Fibroblast of the conjunctiva (primary cell): ENCODE measurements at regions not wholly inside any gene's neighbourhood (a gene's known extent, or its start where the extent isn't known, plus 50 kb on each side); places are given as distances from the start of the nearest gene placed in this dataset.
"Not testable (repeated sequence)": the region's sequence is repeated elsewhere in the genome, so short reads cannot be mapped to it uniquely, and the experiment has no call there.

Source experiments
- DNase-seq: peaks from one replicate; pipeline ENCODE4 v3.0.0-alpha.2; 2010; ENCODE audit warnings: low read depth

DNA sequence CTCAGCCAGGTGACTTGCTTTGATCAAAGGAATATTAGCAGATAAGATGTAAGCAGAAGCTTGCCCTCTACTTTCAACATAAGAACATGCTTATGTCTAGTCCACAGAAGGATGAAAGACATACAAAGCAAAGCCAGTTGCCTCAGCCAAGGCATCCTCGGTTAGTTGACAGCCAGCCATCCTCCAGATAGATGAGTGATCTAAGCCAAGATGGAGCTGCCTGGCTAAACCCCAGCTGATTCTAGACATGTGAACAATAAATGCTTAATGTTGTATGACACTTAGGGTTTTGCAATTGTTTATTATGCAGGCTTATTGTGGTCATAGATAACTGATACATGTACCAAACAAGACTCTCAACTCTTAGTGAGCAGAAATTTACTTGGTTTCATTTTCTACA lies 157.6 kb upstream of the TMTC2 start:
- no peak for DNase-seq

DNA sequence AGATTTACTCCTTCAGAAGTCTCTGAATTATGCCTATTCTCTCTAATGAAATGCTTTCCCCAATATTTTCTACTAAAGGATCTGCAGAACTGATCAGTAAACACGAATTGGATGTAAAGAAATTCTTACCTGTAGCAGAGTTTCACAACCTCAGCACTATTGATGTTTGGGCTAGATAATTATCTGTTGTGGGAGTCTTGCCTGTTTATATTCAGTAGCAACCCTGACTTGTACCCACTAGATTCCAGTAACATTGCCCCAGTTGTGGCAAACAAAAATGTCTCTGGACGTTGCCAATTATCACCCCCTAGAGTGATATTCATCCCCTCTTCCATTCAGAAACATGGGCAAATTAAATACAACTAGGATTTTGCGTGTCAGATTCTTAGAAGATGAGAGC lies 156.8 kb upstream of the TMTC2 start:
- DNase-seq: no peak

DNA sequence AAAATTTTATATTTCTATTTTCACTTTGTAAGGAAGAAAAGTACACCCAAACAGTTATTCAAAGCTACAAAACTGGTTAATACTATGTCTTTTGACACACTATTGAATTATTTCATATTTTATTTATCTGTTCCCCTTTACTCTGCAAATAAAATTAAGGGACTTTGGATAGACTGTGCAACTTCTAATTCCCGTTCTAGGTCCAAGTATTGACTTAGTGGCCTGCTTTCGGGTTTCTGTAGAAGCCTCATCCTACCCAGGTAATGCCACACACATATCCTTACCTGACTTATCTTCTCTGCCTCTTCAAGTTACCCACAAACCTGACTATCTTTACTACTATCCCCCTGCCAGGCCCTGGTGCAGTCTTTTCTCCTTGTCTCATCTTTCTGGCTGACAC lies 156.3 kb upstream of the TMTC2 start:
- DNase-seq: no peak

DNA sequence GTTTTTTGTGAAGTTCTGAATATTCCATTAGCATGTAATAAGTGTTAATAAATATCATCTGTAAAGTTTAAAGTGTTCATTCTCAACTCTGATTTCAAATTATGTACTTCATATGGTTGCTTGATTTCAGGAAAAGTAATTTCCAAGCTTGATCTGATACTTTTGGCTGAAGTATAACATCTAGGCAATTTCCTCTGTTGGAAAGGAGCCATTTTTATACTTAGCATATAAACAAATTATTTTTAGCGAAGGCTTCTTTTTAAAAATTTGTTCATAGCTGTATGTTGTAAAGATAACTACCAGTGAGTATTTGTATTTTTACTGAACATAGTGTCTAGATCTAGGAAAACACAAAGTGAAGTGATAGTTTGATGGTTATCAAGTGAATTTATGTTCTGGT lies 153.4 kb upstream of the TMTC2 start:
- DNase-seq: no peak

DNA sequence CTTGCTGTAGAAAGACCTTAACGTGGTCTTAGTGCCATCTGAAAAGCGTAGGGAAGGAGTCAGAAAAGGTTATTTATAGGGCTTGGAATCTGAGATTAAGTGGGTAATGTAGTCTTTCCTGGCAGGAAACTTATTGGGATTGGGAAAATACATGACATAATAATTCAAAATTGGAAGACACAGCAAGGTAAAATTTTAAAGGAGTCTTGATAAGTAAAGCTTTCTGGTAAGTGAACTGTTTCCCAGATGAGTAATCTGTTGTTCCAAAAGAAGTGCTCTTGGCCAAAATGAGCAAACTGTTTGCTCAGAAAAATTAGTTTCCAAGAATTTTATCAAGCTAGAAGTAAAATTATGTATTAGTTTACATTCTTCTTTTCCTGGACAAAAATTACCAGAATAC lies 149.3 kb upstream of the TMTC2 start:
- no peak for DNase-seq

DNA sequence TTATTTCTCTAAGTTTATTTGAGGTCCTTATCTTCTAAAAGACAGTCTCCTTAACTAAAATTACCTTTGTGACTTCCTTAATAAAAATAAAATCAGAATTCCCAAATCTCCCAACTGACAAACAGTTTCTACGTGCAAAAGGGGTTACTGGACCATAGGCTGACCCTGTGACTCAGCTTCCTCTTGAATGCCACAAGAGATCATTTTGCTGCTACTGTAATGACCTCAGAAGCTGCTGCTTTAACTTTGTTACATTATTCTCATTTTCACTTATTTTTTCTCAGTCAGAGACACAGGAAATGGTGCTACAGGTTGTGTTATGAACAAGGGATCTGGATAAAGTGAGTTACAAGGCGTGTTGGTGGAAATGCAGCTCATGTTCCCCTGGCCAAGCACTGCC lies 132.2 kb upstream of the TMTC2 start:
- DNase-seq: no peak

DNA sequence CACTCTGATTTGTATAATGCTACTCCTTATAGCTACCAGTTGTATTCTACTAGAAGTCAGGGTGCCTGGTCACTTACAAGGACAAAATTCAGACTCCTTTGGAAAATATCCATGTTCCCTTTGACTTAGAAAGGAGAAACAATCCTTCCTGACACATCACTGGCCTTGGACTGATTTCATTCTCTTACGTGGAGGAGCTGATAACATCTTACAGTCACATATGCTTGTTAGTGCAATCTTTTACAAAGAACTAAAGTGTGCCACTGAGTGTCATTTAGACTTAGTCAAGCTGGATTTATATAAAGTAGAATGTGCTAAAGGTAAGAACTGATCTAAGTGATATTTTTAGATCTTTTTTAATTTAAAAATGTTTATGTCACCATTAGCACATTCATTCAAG lies 131.0 kb upstream of the TMTC2 start:
- no peak for DNase-seq

DNA sequence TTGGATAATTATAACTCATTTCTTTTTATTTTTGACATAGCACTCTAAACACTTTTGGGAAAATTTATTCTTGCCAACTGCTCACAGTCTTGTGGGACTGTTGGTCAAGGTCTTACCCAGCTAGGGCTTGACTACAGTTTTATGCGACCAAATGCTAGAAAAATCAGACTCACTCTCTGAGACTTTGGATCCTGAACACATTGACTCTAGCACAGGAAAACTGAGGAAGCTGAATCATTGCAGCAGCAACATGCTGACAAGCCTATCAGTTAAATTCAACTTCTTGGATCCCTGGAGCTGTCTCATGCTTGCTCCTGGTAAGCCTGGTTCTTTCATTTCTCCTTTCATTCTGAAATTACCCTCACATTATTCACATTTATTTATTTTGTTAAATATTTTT lies 120.7 kb upstream of the TMTC2 start:
- no peak for DNase-seq

DNA sequence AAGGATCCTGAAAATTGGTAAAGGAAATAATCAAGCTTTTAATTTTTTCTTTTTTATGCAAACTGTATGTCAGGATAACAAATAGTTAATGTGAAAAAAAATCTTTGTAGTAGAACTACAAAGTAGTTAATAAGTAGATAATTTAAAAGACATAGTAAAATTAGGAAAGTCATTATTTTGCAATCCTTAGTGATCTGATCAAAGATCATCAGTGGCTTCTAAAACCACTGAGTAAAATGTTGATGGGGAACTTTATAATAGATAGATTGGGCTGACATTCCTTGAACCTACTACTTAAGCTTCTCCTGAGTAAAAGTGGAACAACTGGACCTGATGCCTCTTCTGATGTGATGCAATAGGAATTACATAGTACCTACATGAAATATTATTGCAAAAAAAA lies 119.0 kb upstream of the TMTC2 start:
- no peak for DNase-seq

DNA sequence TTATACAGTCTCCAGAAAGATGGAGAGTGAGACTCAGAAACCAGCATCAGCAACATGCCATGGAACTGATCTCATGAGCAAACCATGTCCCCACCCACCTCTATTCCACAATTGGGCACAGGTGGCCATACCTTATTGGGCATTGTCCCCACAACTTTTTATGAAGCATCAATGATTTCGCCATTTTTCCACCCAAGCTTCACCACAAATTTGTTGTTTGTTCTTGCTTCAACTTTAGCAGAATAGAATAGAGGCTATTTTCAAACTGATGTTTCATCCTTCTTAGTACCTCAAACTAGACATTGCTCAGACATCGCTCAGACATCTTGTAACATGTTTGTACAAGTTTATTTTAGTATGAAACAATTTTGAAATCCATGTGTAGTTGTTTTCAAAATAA lies 112.5 kb upstream of the TMTC2 start:
- DNase-seq: no peak

DNA sequence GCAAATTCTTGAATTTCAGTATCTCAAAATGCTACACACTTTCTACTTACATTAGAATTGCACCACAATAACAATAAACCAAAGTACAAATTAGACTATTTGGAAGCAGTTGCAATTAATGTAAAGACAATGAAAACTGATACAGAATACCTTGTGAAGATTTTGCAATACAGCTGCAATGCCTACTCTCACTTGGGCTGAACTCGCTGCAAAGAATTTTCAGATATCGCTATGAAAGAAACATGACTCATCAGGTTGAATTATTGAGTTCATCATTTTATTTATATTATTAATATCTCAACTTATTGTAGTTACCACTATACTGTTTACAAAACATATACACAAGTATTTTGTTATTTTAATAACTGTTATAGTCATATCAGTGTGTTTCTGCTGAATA lies 108.0 kb upstream of the TMTC2 start:
- DNase-seq: no peak

DNA sequence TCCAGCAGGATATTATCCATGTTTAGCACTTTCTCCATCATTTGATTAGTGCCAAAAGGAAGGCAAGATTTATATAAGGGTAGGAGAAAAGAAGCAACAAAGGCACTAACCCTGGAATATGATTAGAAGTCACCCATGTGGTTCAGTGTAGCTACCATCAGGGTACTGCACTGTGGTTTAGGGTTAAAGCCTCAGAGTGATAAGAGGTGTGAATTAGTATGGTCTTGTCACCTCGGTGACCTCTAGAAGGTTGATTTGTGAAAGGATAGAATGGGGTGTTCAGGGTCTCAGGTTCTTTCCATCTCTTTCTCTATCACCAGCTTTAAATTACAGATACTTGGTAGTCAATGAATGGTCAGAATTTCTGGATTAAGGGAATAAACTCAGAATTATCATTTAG lies 103.0 kb upstream of the TMTC2 start:
- no peak for DNase-seq

DNA sequence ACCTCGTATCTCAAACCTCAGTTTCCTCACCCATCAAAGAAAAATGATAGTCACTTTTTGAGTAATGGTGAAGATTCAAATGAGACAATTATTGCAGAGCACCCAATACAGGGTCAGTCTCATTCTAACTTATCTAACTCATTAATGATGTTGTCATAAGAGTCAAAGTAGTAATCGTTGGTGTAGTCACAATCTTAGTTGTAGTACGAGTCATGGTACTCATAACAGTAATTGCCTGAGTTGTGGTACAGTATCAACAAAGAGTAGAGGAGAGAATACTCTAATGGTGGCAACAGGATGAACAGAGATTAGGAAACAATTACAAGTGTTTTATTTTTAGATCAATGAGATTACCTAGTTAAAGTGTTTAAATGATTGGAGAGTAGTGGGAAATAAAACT lies 93.6 kb upstream of the TMTC2 start:
- no peak for DNase-seq

DNA sequence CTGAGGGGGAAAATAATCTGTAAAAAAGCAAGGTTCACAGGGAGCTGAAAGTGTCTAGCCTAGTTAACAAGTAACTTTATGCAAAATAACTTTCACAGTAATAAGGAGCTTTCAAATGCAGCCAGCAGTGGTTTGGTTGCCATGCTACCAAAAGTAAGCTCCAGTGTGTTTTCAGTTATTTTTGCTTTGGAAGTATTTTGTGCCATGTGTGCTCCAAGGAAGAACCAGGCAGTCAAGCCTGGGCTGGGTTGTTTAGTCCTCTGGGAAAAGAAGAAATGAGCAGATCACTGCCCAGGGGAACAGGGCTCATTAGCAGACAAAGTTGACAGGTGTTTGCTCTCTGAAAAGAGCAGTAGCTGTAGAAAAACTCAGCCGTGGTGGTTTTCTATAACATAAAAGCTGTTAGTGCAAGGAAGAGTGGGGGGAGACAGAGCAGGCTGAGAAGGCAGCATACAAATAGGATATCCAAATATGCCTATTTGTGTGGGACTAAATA lies 92.8 kb upstream of the TMTC2 start:
- no peak for DNase-seq

DNA sequence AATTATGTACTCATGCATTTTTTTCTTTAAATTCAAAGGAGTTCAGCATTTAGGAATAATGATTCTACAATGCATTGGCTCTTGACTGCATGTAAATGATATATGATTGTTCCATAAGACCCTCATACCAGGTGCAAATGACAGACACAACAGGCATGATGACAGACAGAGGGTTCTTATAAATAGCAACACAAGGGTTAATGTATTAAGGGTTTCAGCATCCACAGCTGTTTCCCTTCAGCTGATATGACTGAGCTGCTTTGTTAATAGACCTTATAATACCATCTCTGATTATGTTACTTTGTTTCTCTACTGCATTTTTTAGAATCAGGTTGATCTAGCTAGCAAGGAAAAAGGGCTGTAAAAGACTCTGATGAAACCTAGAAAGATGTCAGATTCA lies 90.8 kb upstream of the TMTC2 start:
- no peak for DNase-seq

DNA sequence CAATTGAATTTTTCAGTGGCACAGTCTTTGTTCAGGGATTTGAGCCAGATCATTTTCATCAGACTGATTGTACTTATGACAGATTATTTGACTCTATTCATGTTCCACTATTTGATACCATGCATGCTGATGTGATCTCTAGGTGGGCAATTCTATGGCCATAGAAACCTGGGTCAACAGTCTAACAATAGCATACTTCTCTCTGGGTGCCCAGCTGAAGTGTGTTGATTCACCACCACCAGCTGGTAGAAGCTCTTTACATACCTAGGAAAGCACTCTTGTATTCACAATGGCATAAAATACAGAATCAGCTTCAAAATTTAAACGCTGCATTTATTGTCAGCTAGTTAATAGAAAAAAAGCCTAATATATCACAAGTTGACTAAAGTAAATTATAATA lies 90.2 kb upstream of the TMTC2 start:
- DNase-seq: no peak

DNA sequence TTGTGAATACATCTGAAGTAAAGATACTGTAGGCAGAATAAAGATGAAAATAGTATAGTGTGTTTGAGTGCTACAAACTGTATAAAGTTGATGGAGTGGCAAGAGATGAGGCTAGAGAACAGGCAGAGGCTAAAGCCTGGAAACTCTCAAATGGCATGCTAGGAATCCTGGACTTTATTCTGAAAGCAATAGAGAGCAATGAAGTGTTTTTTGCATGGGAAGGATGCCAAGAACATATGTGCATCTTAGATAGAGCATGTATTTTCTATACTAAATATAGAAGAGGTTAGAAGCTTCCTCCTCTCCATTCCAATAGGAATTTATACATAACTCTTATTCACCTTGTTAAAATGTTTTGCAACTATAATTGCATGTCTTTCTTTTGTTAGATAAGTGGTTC lies 86.3 kb upstream of the TMTC2 start:
- no peak for DNase-seq

DNA sequence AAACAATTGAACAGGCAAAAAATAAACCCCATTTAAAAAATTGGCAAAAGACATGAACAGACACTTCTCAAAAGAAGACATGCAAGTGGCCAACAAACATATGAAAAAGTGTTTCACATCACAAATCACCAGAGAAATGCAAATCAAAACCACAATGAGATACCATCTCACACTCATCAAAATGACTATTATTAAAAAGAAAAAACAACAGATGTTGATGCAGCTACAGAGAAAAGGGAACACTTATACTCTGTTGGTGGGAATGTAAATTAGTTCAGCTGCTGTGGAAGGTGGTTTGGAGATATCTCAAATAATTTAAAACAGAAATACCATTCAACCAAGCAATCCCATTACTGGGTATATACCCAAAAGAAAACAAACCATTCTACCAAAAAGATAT lies 83.1 kb upstream of the TMTC2 start:
- not testable (repeated sequence) for DNase-seq

DNA sequence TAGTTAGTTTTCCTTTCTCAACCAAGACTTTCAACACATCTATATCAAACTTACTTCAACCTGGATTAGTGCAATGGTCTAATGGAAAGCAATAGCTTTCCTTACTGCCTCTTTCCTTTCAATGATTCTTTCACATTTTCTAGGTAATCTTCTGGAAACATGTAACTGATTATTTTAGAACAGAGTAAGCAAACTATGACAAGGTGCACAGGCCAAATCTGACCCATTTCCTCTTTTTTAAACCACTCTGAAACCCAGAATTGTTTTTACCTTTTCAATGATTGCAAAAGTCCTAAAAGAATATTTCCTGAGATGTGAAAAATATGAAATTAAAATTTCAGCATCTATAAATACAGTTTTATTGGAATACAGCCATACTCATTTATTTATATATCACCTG lies 81.6 kb upstream of the TMTC2 start:
- no peak for DNase-seq

DNA sequence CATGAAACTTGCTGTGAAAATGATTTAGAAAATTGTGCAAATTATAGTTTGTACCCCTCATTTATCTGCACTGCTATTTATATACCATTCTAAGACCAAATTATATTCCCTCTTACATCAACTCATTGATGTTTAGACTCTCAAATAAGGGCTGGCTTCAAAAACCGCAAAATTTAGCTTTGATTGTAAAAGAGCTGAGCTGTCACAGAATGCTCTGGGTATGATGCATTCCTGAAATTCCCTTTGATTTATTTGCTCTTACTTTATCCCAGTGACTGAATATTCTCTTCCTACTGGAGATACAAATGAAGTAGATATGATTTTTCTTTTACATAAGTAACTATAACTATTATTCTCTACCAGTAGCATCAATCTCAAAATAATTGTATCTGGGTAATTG lies 78.0 kb upstream of the TMTC2 start:
- no peak for DNase-seq

DNA sequence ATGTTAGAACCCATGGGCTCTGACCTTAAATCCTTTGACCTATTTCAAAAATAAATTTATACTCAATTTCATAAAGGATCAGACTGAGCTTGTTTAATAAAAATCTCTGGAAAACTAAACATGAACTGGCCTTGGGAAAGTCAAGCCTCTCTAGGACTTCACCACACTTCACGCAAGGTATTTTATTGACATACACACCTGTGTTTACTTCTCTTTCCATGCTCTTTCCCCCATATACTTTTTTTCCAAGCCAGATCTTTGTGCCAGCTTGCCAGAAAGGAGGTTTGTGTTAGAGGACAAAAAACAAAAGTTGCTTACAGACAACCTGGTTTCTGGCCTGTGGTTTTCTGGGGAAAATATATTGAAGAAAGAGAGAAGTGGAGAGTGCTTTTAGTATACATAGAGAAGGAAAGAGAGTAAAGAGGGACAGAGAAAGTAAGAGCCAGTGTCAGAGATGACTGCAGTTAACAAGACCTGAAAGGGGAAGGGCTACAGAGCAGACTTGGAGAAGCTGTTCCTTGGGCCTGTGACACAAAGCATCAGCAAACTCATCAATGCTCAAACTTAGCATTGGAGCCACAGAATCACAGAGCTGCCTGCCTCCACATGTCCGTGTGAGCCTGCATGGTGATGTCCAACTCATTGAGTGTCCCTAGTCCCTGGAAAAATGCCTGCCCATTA lies 77.3 kb upstream of the TMTC2 start:
- no peak for DNase-seq

DNA sequence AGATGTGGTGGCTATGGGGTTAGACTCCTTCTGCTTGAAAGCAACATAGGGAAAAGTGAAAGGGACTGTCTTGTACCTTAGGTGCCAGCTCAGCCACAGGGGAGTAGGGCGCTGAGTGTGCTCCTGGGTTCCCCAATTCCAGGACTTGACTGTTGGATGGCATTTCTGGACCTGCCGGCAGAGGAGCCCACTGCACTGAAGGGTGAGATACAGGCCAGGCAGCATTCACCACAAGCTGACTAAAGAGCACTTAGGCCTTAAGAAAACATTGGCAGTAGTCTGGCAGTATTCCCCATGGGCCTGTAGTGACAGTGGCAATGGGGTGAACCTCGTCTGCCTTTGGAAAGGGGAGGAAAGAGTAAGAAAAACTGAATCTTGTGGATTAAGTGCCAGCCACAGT lies 67.1 kb upstream of the TMTC2 start:
- DNase-seq: no peak

DNA sequence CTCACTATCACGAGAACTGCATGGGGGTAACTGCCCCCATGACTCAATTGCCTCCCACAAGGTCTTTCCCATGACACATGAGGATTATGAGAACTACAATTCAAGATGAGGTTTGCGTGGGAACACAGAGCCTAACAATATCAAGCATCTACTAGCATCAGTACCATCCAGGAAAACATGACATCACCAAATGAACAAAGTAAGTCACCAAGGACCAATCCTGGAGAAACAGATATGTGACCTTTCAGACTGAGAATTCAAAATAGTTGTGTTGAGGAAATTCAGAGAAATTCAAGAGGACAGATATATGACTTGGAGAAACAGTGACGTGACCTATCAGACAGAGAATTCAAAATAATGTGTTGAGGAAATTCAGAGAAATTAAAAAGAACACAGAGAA lies 65.8 kb upstream of the TMTC2 start:
- no peak for DNase-seq

DNA sequence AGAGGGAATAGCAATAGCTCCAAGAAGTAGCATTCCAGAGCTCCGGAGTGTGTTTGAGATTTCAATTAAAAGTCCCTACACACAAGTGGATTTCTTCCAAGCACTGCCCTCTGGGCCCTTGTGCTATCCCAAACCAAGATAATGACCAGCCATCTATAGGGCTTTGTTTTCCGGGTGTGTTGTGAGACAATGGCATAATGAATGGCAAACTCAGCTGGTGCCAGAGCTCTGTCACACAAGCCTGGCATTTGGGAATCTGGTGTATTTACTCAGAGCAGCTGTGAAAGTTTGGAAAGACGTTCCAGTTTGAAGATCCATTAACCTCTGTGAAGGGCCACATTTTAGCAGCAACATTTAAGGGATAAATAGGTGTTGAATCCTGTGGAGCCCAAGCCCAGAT lies 61.2 kb upstream of the TMTC2 start:
- no peak for DNase-seq

DNA sequence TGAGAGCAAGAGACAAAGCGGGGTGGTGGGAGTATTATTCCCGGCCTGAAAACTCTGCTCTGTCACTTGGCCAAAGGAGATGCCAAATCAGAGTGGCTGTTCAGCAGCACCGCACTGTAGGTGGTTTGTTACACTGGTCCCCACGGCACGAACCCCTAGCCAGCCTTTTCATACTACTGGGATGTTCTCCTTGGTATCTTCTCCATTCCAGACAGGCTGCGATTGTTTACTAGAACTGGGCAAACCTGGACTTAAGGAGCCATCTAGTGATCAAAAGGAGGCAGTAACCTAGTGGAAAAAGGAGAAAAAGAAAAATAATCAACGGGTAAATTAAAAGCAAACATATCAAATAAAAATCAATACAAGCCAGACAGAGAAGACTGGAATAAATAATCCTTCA lies 58.9 kb upstream of the TMTC2 start:
- DNase-seq: peak; percentile 8
